Esophagus muscularis mucosa (tissue), 4 donors: ENCODE measurements at regions not wholly inside any gene's neighbourhood (a gene's known extent, or its start where the extent isn't known, plus 50 kb on each side); places are given as distances from the start of the nearest gene placed in this dataset.

Experiments used
- DNase-seq: peaks from one replicate; pipeline ENCODE4 v3.0.0-alpha.2; 2017; ENCODE audit errors: extremely low spot score
- H3K27ac ChIP-seq, 4 donors: fragments of 200-600 bp; sonication (generic); replicated peaks in 1 of 4; 1 replicate in 3 of 4; 2 replicates in 1 of 4; pipeline ENCODE4 v1.5.1; 2016 to 2019; ENCODE audit warnings: mild to moderate bottlenecking in 1 of 4
- H3K27me3 ChIP-seq, 4 donors: fragments of 200-600 bp; sonication (generic); one replicate each; pipeline versions ENCODE4 v1.5.1 to v1.6.0; 2016 to 2019
- H3K36me3 ChIP-seq, 4 donors: fragments of 200-600 bp; sonication (generic); one replicate each; pipeline ENCODE4 v1.5.1; 2016 to 2019
- H3K4me1 ChIP-seq, 4 donors: fragments of 200-600 bp; sonication (generic); one replicate each; pipeline ENCODE4 v1.5.1; 2016 to 2019
- H3K4me3 ChIP-seq, 4 donors: fragments of 200-600 bp; sonication (generic); 1 replicate in 2 of 4; 2 replicates in 2 of 4; pipeline ENCODE4 v1.5.1; 2016 to 2019; ENCODE audit warnings: mild to moderate bottlenecking in 4 of 4, moderate library complexity in 1 of 4
- H3K9me3 ChIP-seq, 4 donors: fragments of 200-600 bp; sonication (generic); 1 replicate in 3 of 4; 2 replicates in 1 of 4; pipeline ENCODE4 v1.5.1; 2016 to 2019
- CTCF ChIP-seq, 3 experiments: fragments of 200-600 bp in 2 of 3; fragments of 450-650 bp in 1 of 3; sonication (generic) in 2 of 3; IDR thresholded peaks; one replicate each; pipeline ENCODE4 v1.5.1; 2017 to 2019; ENCODE audit warnings: antibody characterized with exemption in 3 of 3, mild to moderate bottlenecking in 2 of 3, moderate library complexity in 1 of 3
- EP300 ChIP-seq: sonication (generic); formaldehyde crosslinking; IDR thresholded peaks from one replicate; pipeline ENCODE4 v1.6.1; 2017; ENCODE audit warnings: antibody characterized with exemption
- POLR2A ChIP-seq: fragments of 450-650 bp; IDR thresholded peaks from one replicate; pipeline ENCODE4 v1.6.1; 2017; ENCODE audit warnings: antibody characterized with exemption, moderate library complexity, mild to moderate bottlenecking, low read depth
- POLR2AphosphoS5 ChIP-seq, 2 donors: sonication (generic); formaldehyde crosslinking; IDR thresholded peaks; one replicate each; pipeline ENCODE4 v1.6.1; 2017; ENCODE audit warnings: antibody characterized with exemption in 2 of 2
- WGBS: methylation state at CpG from one replicate; pipeline ENCODE4 v1.1.5; 2018; 5-methylcytosine and 5-hydroxymethylcytosine counted together
- intact Hi-C: fragments of 100-400 bp; cut with DNase I; formaldehyde crosslinking; loops from one replicate; pipeline ENCODE4 v1.15.1; 2023

GRCh38 chr7:114153700-114154099, 234.9 kb upstream of the PPP1R3A start:
- no peak for DNase-seq
- Histone ChIP-seq H3K27ac (no peak overlapping the region), H3K36me3 (no peaks in the 10 kb centered on the region), H3K9me3 (no peaks in the 10 kb centered on the region), H3K27me3 (no peaks in the 10 kb centered on the region), H3K4me1 (peaks cover 0 to 34% (median 25%) of the 10 kb centered on the region in 4 donors), H3K4me3 (no peak overlapping the region)
- intact Hi-C loops: no loop called here
- TF ChIP-seq CTCF (IDR thresholded peaks at IDR 0.05): no peak
- no peak for TF ChIP-seq POLR2A
- no peak for TF ChIP-seq EP300
- TF ChIP-seq POLR2AphosphoS5 (IDR thresholded peaks at IDR 0.05): no peak

GRCh38 chr7:114152314-114152938, 233.6 kb upstream of the PPP1R3A start:
- Histone ChIP-seq H3K4me3 (no peak overlapping the region), H3K27ac (no peak overlapping the region), H3K27me3 (no peaks in the 10 kb centered on the region), H3K4me1 (peaks cover 0 to 35% (median 26%) of the 10 kb centered on the region in 4 donors), H3K9me3 (no peaks in the 10 kb centered on the region), H3K36me3 (no peaks in the 10 kb centered on the region)
- intact Hi-C loops: no loop called here
- DNase-seq: no peak
- TF ChIP-seq POLR2AphosphoS5 (IDR thresholded peaks at IDR 0.05) (no peak), CTCF (IDR thresholded peaks at IDR 0.05) (no peak), POLR2A (no peak), EP300 (no peak)
- 78% methylated on average over 5 of the region's 5 CpGs for WGBS

- TF ChIP-seq CTCF (IDR thresholded peaks at IDR 0.05) (no peak), POLR2A (no peak), POLR2AphosphoS5 (IDR thresholded peaks at IDR 0.05) (no peak), EP300 (no peak)
- Histone ChIP-seq H3K36me3 (no peaks in the 10 kb centered on the region), H3K4me1 (peaks cover 0 to 35% (median 26%) of the 10 kb centered on the region in 4 donors), H3K27me3 (no peaks in the 10 kb centered on the region), H3K27ac (no peak overlapping the region), H3K4me3 (no peak overlapping the region), H3K9me3 (no peaks in the 10 kb centered on the region)
- no peak for DNase-seq
- WGBS: 71% methylated on average over 3 of the region's 3 CpGs
- intact Hi-C loops: no loop called here
These were observed 233.0 kb upstream of the PPP1R3A start for GRCh38 chr7:114151777-114152176.

GRCh38 chr7:114150689-114151088, 231.9 kb upstream of the PPP1R3A start:
- H3K4me1 ChIP-seq: peaks cover 0 to 31% (median 26%) of the 10 kb centered on the region in 4 donors
- TF ChIP-seq POLR2A (no peak), POLR2AphosphoS5 (IDR thresholded peaks at IDR 0.05) (no peak), CTCF (IDR thresholded peaks at IDR 0.05) (no peak), EP300 (no peak)

GRCh38 chr7:114148779-114149178, 230.0 kb upstream of the PPP1R3A start:
- no peak overlapping the region for H3K27ac ChIP-seq
- DNase-seq: no peak
- H3K4me3 ChIP-seq: no peak overlapping the region
- H3K27me3 ChIP-seq: no peaks in the 10 kb centered on the region
- peaks cover 0 to 28% (median 26%) of the 10 kb centered on the region in 4 donors for H3K4me1 ChIP-seq
- intact Hi-C loops: no loop called here
- no peaks in the 10 kb centered on the region for H3K9me3 ChIP-seq
- WGBS: 51% methylated on average over 3 of the region's 3 CpGs
- H3K36me3 ChIP-seq: no peaks in the 10 kb centered on the region
- TF ChIP-seq EP300 (no peak), CTCF (IDR thresholded peaks at IDR 0.05) (no peak), POLR2AphosphoS5 (IDR thresholded peaks at IDR 0.05) (no peak), POLR2A (no peak)

More at GRCh38 chr7:114150689-114151088, 231.9 kb upstream of the PPP1R3A start:
- intact Hi-C loops: no loop called here
- Histone ChIP-seq H3K9me3 (no peaks in the 10 kb centered on the region), H3K27me3 (no peaks in the 10 kb centered on the region), H3K27ac (no peak overlapping the region), H3K36me3 (no peaks in the 10 kb centered on the region), H3K4me3 (no peak overlapping the region)
- no peak for DNase-seq
- 29% methylated on average over 1 of the region's 1 CpG for WGBS
